GM12878 (cell line): ENCODE measurements at regions not wholly inside any gene's neighbourhood (a gene's known extent, or its start where the extent isn't known, plus 50 kb on each side); places are given as distances from the start of the nearest gene placed in this dataset.

ENCODE experiments used
- ATAC-seq: fragments of 200-7000 bp; cut with Tn5 transposase; 3 replicates; pipeline ENCODE4 v1.9.1; 2020; ENCODE audit warnings: mild to moderate bottlenecking, moderate library complexity
- BruUV-seq: library from RNA; stranded (reverse); fragments of 400-500 nt; replicated peaks from 2 replicates; lab custom pipeline; 2021; lab: Mats Ljungman, UMichigan
- CTCF ChIA-PET: fragments of 300-600 bp; sonication (Branson Sonifier 250); formaldehyde crosslinking; extraction: SDS; loops from one replicate; lab custom pipeline; 2021; ENCODE audit warnings: inconsistent platforms; lab: Yijun Ruan, JAX
- POLR2A ChIA-PET: fragments of 350-600 bp; formaldehyde crosslinking; extraction: SDS; loops from one replicate; lab custom pipeline; 2021; ENCODE audit warnings: inconsistent platforms; lab: Charles Lee
- RAD21 ChIA-PET: fragments of 300-600 bp; sonication (Branson Sonifier 250); formaldehyde crosslinking; loops from one replicate; lab custom pipeline; 2023; ENCODE audit warnings: antibody characterized with exemption; ENCODE audit not compliant: unreplicated experiment; lab: Charles Lee
- SMC1A ChIA-PET: fragments of 300-600 bp; sonication (Branson Sonifier 250); formaldehyde crosslinking; loops from one replicate; lab custom pipeline; 2023; ENCODE audit not compliant: unreplicated experiment, uncharacterized antibody; lab: Charles Lee
- DNase-seq: peaks from one replicate; pipeline ENCODE4 v3.0.0-alpha.2; 2011; ENCODE audit warnings: low read depth, low spot score
- FAIRE-seq: peaks from 3 replicates; lab custom pipeline; 2011; peaks lifted over from hg19 to GRCh38; lab: Jason Lieb, UNC
- H2AFZ ChIP-seq: 2 replicates; pipeline ENCODE4 v1.6.0; 2011; ENCODE audit warnings: low read depth, low read length, control low read depth; ENCODE audit not compliant: control insufficient read depth
- H3K27ac ChIP-seq: 2 replicates; pipeline ENCODE4 v1.5.1; 2011; ENCODE audit warnings: control low read depth; ENCODE audit not compliant: control insufficient read depth, insufficient read depth
- H3K27me3 ChIP-seq, 2 experiments: replicated peaks in 1 of 2; 2 replicates each; pipeline versions ENCODE4 v1.6.0 to v1.6.1; 2011; ENCODE audit warnings: low read length in 1 of 2; ENCODE audit not compliant: control insufficient read depth in 2 of 2, insufficient read depth in 2 of 2
- H3K36me3 ChIP-seq, 2 experiments: 2 replicates each; pipeline ENCODE4 v1.5.1; 2011; ENCODE audit warnings: low read length in 1 of 2; ENCODE audit not compliant: control insufficient read depth in 2 of 2, insufficient read depth in 2 of 2
- H3K4me1 ChIP-seq: 2 replicates; pipeline ENCODE4 v1.6.1; 2011; ENCODE audit warnings: mild to moderate bottlenecking, low read length, moderate library complexity, mixed read lengths; ENCODE audit not compliant: control insufficient read depth, insufficient read depth
- H3K4me2 ChIP-seq: 2 replicates; pipeline ENCODE4 v1.6.0; 2011; ENCODE audit warnings: control low read depth; ENCODE audit not compliant: control insufficient read depth, insufficient read depth
- H3K4me3 ChIP-seq: fragments of 200-600 bp; sonication (generic); 2 replicates; pipeline ENCODE4 v1.5.1; 2016
- H3K79me2 ChIP-seq: 2 replicates; pipeline ENCODE4 v1.6.0; 2011; ENCODE audit warnings: low read length; ENCODE audit not compliant: control insufficient read depth, insufficient read depth
- H3K9ac ChIP-seq: 2 replicates; pipeline ENCODE4 v1.8.0; 2011; ENCODE audit warnings: low read length, control low read depth, mixed read lengths; ENCODE audit not compliant: control insufficient read depth, insufficient read depth
- H3K9me3 ChIP-seq: replicated peaks from 3 replicates; pipeline ENCODE4 v1.5.1; 2011; ENCODE audit warnings: mild to moderate bottlenecking, low read length; ENCODE audit not compliant: control insufficient read depth, insufficient read depth
- H4K20me1 ChIP-seq: 2 replicates; pipeline ENCODE4 v1.6.0; 2011; ENCODE audit not compliant: control insufficient read depth, insufficient read depth
- ATF3 ChIP-seq: IDR thresholded peaks from 2 replicates; pipeline ENCODE4 v1.6.1; 2011; ENCODE audit warnings: low read depth, mild to moderate bottlenecking, low read length, moderate library complexity, borderline replicate concordance; ENCODE audit errors: extremely low read depth
- DPF2 ChIP-seq: fragments of 450-650 bp; IDR thresholded peaks from 2 replicates; pipeline ENCODE4 v1.6.1; 2017; ENCODE audit warnings: mild to moderate bottlenecking
- E2F4 ChIP-seq: IDR thresholded peaks from 2 replicates; pipeline ENCODE4 v1.6.1; 2012; ENCODE audit warnings: low read depth, low read length, improper control_type of control experiment
- EP300 ChIP-seq, 2 experiments: fragments of 150-350 bp in 1 of 2; IDR thresholded peaks; 2 replicates each; pipeline ENCODE4 v1.6.1; 2011 to 2012; ENCODE audit warnings: low read depth in 2 of 2, low read length in 2 of 2, borderline replicate concordance in 1 of 2, improper control_type of control experiment in 1 of 2, inconsistent platforms in 1 of 2; ENCODE audit not compliant: control insufficient read depth in 1 of 2
- EZH2 ChIP-seq: IDR thresholded peaks from 2 replicates; pipeline ENCODE4 v1.6.1; 2012; ENCODE audit warnings: low read depth, mild to moderate bottlenecking, control low read depth, inconsistent platforms, low read length, borderline replicate concordance; ENCODE audit not compliant: control insufficient read depth
- HDAC2 ChIP-seq: fragments of 200-600 bp; sonication (generic); IDR thresholded peaks from 2 replicates; pipeline ENCODE4 v1.6.1; 2017
- JUNB ChIP-seq: IDR thresholded peaks from 2 replicates; pipeline ENCODE4 v1.6.1; 2016; ENCODE audit warnings: antibody characterized with exemption, mild to moderate bottlenecking
- KAT2A ChIP-seq: conservative IDR thresholded peaks from 2 replicates; pipeline ENCODE4 v1.6.1; 2011; ENCODE audit warnings: low read depth, low read length; ENCODE audit not compliant: control insufficient read depth
- SREBF1 ChIP-seq: IDR thresholded peaks from 2 replicates; pipeline ENCODE4 v1.6.1; 2012; ENCODE audit warnings: mild to moderate bottlenecking, low read length
- TAF1 ChIP-seq: IDR thresholded peaks from 2 replicates; pipeline ENCODE4 v1.6.1; 2011; ENCODE audit warnings: mild to moderate bottlenecking, low read depth, low read length, borderline replicate concordance
- ZBTB4 ChIP-seq: fragments of 450-650 bp; formaldehyde crosslinking; IDR thresholded peaks from 2 replicates; pipeline ENCODE4 v1.4.0; 2022; ENCODE audit warnings: mild to moderate bottlenecking, moderate library complexity
- WGBS: methylation state at CpG from one replicate; pipeline ENCODE4 v1.1.6; 2016; ENCODE audit warnings: low lambda C conversion rate; ENCODE audit not compliant: insufficient replicate concordance, insufficient coverage; ENCODE audit errors: missing lambda C conversion rate; 5-methylcytosine and 5-hydroxymethylcytosine counted together
- in situ Hi-C: fragments of 300-500 bp; cut with MboI; formaldehyde crosslinking; loops from 9 replicates; pipeline ENCODE4 v1.14.3; 2018; ENCODE audit warnings: mixed read lengths
- intact Hi-C: fragments of 100-400 bp; cut with micrococcal nuclease; formaldehyde crosslinking; loops from one replicate; pipeline ENCODE4 v1.14.2; 2022; ENCODE audit not compliant: unreplicated experiment

- Histone ChIP-seq H3K4me3 (no peak overlapping the region), H2AFZ (no peak overlapping the region), H3K9me3 (no peaks in the 10 kb centered on the region), H3K4me2 (no peak overlapping the region), H3K27me3 (no peaks in the 10 kb centered on the region), H3K79me2 (no peaks in the 10 kb centered on the region), H3K27ac (no peak overlapping the region), H4K20me1 (no peaks in the 10 kb centered on the region), H3K36me3 (no peaks in the 10 kb centered on the region), H3K9ac (no peak overlapping the region), H3K4me1 (no peaks in the 10 kb centered on the region)
- no peak for DNase-seq
- ChIA-PET CTCF (no interaction called here), SMC1A (interaction anchor here (0.7 to 1.0 kb wide), 2 partner anchors 19 to 1336 kb away, joined by 3 read pairs; no protein-coding TSS in a partner anchor), POLR2A (no interaction called here), RAD21 (no interaction called here)
- in situ Hi-C loops = no loop called here
- no TSS peak for BruUV-seq
- 0% methylated on average over 1 of the region's 1 CpG for WGBS
- no peak for FAIRE-seq
- intact Hi-C loops = no loop called here
- no peak for TF ChIP-seq EZH2
- no peak for ATAC-seq
These were observed 105.6 kb upstream of the SMIM31 start for GRCh38 chr4:164648151-164648848.

- 51% methylated on average over 4 of the region's 4 CpGs for WGBS
- in situ Hi-C loops (no loop called here), intact Hi-C loops (no loop called here)
- no peak overlapping the region for H3K27ac ChIP-seq
- no peaks in the 10 kb centered on the region for H3K79me2 ChIP-seq
- ChIA-PET POLR2A (no interaction called here), SMC1A (interaction anchor here (0.7 to 1.0 kb wide), 3 partner anchors 19 to 1335 kb away, joined by 3 read pairs; no protein-coding TSS in a partner anchor), CTCF (no interaction called here), RAD21 (no interaction called here)
- H2AFZ ChIP-seq = no peak overlapping the region
- BruUV-seq = no TSS peak
- H4K20me1 ChIP-seq = no peaks in the 10 kb centered on the region
- no peak overlapping the region for H3K4me2 ChIP-seq
- ATAC-seq (no peak), DNase-seq (no peak), FAIRE-seq (no peak)
- TF ChIP-seq ATF3 (no peak), E2F4 (no peak), KAT2A (no peak), SREBF1 (no peak), DPF2 (no peak), JUNB (no peak), HDAC2 (no peak), ZBTB4 (CRISPR knock-in tag) (no peak), EP300 (IDR thresholded peaks at IDR 0.05; ENCODE audit: borderline replicate concordance in 1 of 2, control insufficient read depth in 1 of 2, low read depth in 2 of 2, low read length in 2 of 2) (no peak), TAF1 (no peak)
- H3K4me3 ChIP-seq = no peak overlapping the region
- H3K4me1 ChIP-seq = no peaks in the 10 kb centered on the region
- H3K36me3 ChIP-seq = no peaks in the 10 kb centered on the region
- no peaks in the 10 kb centered on the region for H3K27me3 ChIP-seq
- no peak overlapping the region for H3K9ac ChIP-seq
- H3K9me3 ChIP-seq = no peaks in the 10 kb centered on the region
These were observed 105.1 kb upstream of the SMIM31 start for GRCh38 chr4:164648849-164649212.
